HepG2 (cell line): ENCODE measurements at regions not wholly inside any gene's neighbourhood (a gene's known extent, or its start where the extent isn't known, plus 50 kb on each side); places are given as distances from the start of the nearest gene placed in this dataset.

Source experiments
- ATAC-seq: fragments of 200-7000 bp; cut with Tn5 transposase; 3 replicates; pipeline ENCODE4 v1.9.1; 2020; ENCODE audit warnings: mild to moderate bottlenecking, moderate library complexity
- BruUV-seq: library from RNA; stranded (reverse); fragments of 400-500 nt; replicated peaks from 2 replicates; lab custom pipeline; 2021; lab: Mats Ljungman, UMichigan
- CTCF ChIA-PET: fragments of 300-600 bp; formaldehyde crosslinking; extraction: SDS; loops from one replicate; lab custom pipeline; 2021; ENCODE audit warnings: low total read pairs, inconsistent platforms, low intra/inter-chr PET ratio; lab: Yijun Ruan, JAX
- POLR2A ChIA-PET: fragments of 350-600 bp; sonication (Branson Sonifier 250); formaldehyde crosslinking; loops from one replicate; lab custom pipeline; 2020; ENCODE audit warnings: antibody characterized with exemption, inconsistent platforms; lab: Yijun Ruan, JAX
- DNase-seq: peaks from one replicate; pipeline ENCODE4 v3.0.0-alpha.2; 2015; ENCODE audit warnings: low spot score
- FAIRE-seq: peaks from 3 replicates; lab custom pipeline; 2011; peaks lifted over from hg19 to GRCh38; lab: Jason Lieb, UNC
- H2AFZ ChIP-seq: one replicate; pipeline ENCODE4 v1.6.1; 2011; ENCODE audit warnings: low read length, inconsistent platforms
- H3K27ac ChIP-seq: fragments of 300-600 bp; 3 replicates; pipeline ENCODE4 v1.8.0; 2011; ENCODE audit warnings: mixed run types, mild to moderate bottlenecking, mixed read lengths, low read length, inconsistent platforms; ENCODE audit not compliant: insufficient read depth; ENCODE audit errors: extremely low read length
- H3K27me3 ChIP-seq, 2 experiments: fragments of 200-600 bp in 1 of 2; 2 replicates in 1 of 2; 3 replicates in 1 of 2; pipeline versions ENCODE4 v1.6.0 to v1.8.0; 2011; ENCODE audit warnings: low read length in 2 of 2, mild to moderate bottlenecking in 2 of 2, moderate library complexity in 2 of 2, inconsistent platforms in 1 of 2; ENCODE audit not compliant: insufficient read depth in 2 of 2, control insufficient read depth in 1 of 2
- H3K36me3 ChIP-seq, 2 experiments: fragments of 200-600 bp in 1 of 2; replicated peaks in 1 of 2; 2 replicates in 1 of 2; 3 replicates in 1 of 2; pipeline versions ENCODE4 v1.5.1 to v1.8.0; 2011; ENCODE audit warnings: low read length in 2 of 2, inconsistent platforms in 1 of 2; ENCODE audit not compliant: insufficient read depth in 2 of 2, control insufficient read depth in 1 of 2
- H3K4me1 ChIP-seq: 2 replicates; pipeline ENCODE4 v1.5.1; 2012; ENCODE audit warnings: low read length, inconsistent platforms; ENCODE audit not compliant: insufficient read depth
- H3K4me2 ChIP-seq: 2 replicates; pipeline ENCODE4 v1.6.0; 2011; ENCODE audit warnings: low read depth, low read length, inconsistent platforms
- H3K4me3 ChIP-seq, 3 experiments: fragments of 200-600 bp in 1 of 3; sonication (generic), shearing (Covaris generic) in 1 of 3; replicated peaks in 1 of 3; 2 replicates each; pipeline ENCODE4 v1.5.1; 2011 to 2016; ENCODE audit warnings: low read length in 3 of 3, inconsistent platforms in 2 of 3, low read depth in 2 of 3, mild to moderate bottlenecking in 2 of 3, control low read depth in 1 of 3, mixed read lengths in 1 of 3; ENCODE audit not compliant: insufficient read depth in 1 of 3
- H3K79me2 ChIP-seq: one replicate; pipeline ENCODE4 v1.6.1; 2011; ENCODE audit warnings: low read length, inconsistent platforms; ENCODE audit not compliant: insufficient read depth
- H3K9ac ChIP-seq: 2 replicates; pipeline ENCODE4 v1.6.0; 2011; ENCODE audit warnings: mild to moderate bottlenecking, low read depth, low read length, inconsistent platforms; ENCODE audit not compliant: insufficient read depth
- H3K9me3 ChIP-seq: 2 replicates; pipeline ENCODE4 v1.5.1; 2012; ENCODE audit warnings: mild to moderate bottlenecking, low read length
- H4K20me1 ChIP-seq: 2 replicates; pipeline ENCODE4 v1.6.0; 2011; ENCODE audit warnings: inconsistent platforms, mild to moderate bottlenecking, low read length, moderate library complexity; ENCODE audit not compliant: insufficient read depth
- GABPB1 ChIP-seq: IDR thresholded peaks from 2 replicates; pipeline ENCODE4 v1.6.1; 2016; ENCODE audit warnings: mild to moderate bottlenecking, missing genetic modification reagents, moderate library complexity, missing compliant biosample characterization
- HDAC2 ChIP-seq: sonication (generic); formaldehyde crosslinking; IDR thresholded peaks from 2 replicates; pipeline ENCODE4 v1.4.0; 2020; ENCODE audit warnings: missing genetic modification reagents
- PHF20 ChIP-seq: sonication (generic); formaldehyde crosslinking; IDR thresholded peaks from 2 replicates; pipeline ENCODE4 v1.5.0; 2020; ENCODE audit warnings: mild to moderate bottlenecking, missing genetic modification reagents
- RAD21 ChIP-seq: fragments of 450-650 bp; formaldehyde crosslinking; IDR thresholded peaks from 2 replicates; pipeline ENCODE4 v1.5.0; 2020; ENCODE audit warnings: mild to moderate bottlenecking
- REXO4 ChIP-seq: sonication (generic); formaldehyde crosslinking; IDR thresholded peaks from 2 replicates; pipeline ENCODE4 v1.8.0; 2022; ENCODE audit warnings: missing genetic modification reagents, mild to moderate bottlenecking, borderline replicate concordance
- SOX5 ChIP-seq: IDR thresholded peaks from 2 replicates; pipeline ENCODE4 v1.6.1; 2016; ENCODE audit warnings: borderline replicate concordance
- ZBTB20 ChIP-seq: sonication (generic); formaldehyde crosslinking; IDR thresholded peaks from 2 replicates; pipeline ENCODE4 v1.8.1; 2023; ENCODE audit warnings: missing genetic modification reagents, low read depth, mild to moderate bottlenecking, borderline replicate concordance
- ZNF235 ChIP-seq: sonication (generic); formaldehyde crosslinking; IDR thresholded peaks from 2 replicates; pipeline ENCODE4 v1.8.1; 2023; ENCODE audit warnings: mild to moderate bottlenecking, missing genetic modification reagents, borderline replicate concordance
- ZNF331 ChIP-seq: sonication (generic); formaldehyde crosslinking; IDR thresholded peaks from 2 replicates; pipeline ENCODE4 v1.4.0; 2020; ENCODE audit warnings: missing genetic modification reagents
- ZNF496 ChIP-seq: sonication (generic); formaldehyde crosslinking; IDR thresholded peaks from 2 replicates; pipeline ENCODE4 v1.8.1; 2023; ENCODE audit warnings: mild to moderate bottlenecking, moderate library complexity, missing genetic modification reagents; ENCODE audit not compliant: insufficient replicate concordance
- ZSCAN25 ChIP-seq: sonication (generic); formaldehyde crosslinking; IDR thresholded peaks from 2 replicates; pipeline ENCODE4 v1.8.0; 2022; ENCODE audit warnings: mild to moderate bottlenecking, missing genetic modification reagents
- WGBS: methylation state at CpG from one replicate; pipeline ENCODE4 v1.1.6; 2017; ENCODE audit warnings: low lambda C conversion rate; 5-methylcytosine and 5-hydroxymethylcytosine counted together
- in situ Hi-C: cut with HindIII; loops from 2 replicates; pipeline ENCODE4 v1.10.0; 2017; ENCODE audit warnings: low pct_unique_long_range_greater_than_20kb; ENCODE audit not compliant: extremely low pct_ligation_motif_present
- intact Hi-C: fragments of 100-400 bp; cut with micrococcal nuclease; formaldehyde crosslinking; loops from one replicate; pipeline ENCODE4 v1.10.0; 2022; ENCODE audit not compliant: unreplicated experiment
- TF ChIP-seq, protein P1 (sequence below): sonication (generic); formaldehyde crosslinking; IDR thresholded peaks from 2 replicates; pipeline ENCODE4 v1.4.0; 2020; ENCODE audit warnings: low read depth, mild to moderate bottlenecking, missing genetic modification reagents
- TF ChIP-seq, protein P2 (sequence below): IDR thresholded peaks from 2 replicates; pipeline ENCODE4 v1.6.1; 2016; ENCODE audit warnings: missing compliant biosample characterization, missing genetic modification reagents, borderline replicate concordance
- TF ChIP-seq, protein P3 (sequence below): sonication (generic); IDR thresholded peaks from 2 replicates; pipeline ENCODE4 v1.6.1; 2016; ENCODE audit warnings: low read depth, borderline replicate concordance
- TF ChIP-seq, protein P4 (sequence below), 2 experiments: sonication (generic) in 1 of 2; formaldehyde crosslinking in 1 of 2; IDR thresholded peaks; 2 replicates each; pipeline versions ENCODE4 v1.4.0 to v1.6.1; 2018 to 2020; ENCODE audit warnings: missing genetic modification reagents in 2 of 2, borderline replicate concordance in 1 of 2, low read depth in 1 of 2, mild to moderate bottlenecking in 1 of 2, missing biosample characterization in 1 of 2

DNA sequence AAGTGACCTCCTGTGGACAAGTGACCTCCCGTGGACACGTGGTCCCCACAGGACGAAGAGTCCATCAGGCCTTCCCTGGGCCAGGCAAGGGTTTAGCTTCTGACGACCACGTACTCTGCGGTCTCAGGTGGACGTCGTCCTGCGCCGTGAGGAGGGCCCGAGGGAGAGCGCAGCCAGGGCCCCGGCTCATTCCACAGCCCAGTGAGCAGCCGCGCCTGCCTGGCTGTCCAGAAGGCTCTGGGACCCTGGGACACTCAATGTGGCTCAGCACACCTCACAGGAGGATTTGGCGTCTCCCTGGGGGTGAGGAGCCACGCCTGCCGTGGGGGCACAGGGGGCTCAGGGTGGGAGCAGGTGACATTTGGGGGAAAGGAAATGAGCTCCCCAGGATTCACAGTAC lies 64.4 kb upstream of the CFAP46 start:
- Histone ChIP-seq H3K9me3 (no peaks in the 10 kb centered on the region), H3K27ac (no peak overlapping the region), H3K9ac (no peak overlapping the region), H3K27me3 (peaks cover 6 to 62% of the 10 kb centered on the region in 2 experiments; a peak in 4 of 5 replicates), H3K79me2 (no peaks in the 10 kb centered on the region), H3K36me3 (no peaks in the 10 kb centered on the region), H3K4me2 (no peak overlapping the region), H3K4me1 (no peaks in the 10 kb centered on the region), H2AFZ (no peak overlapping the region), H3K4me3 (no peak overlapping the region), H4K20me1 (no peaks in the 10 kb centered on the region)
- ChIA-PET POLR2A (no interaction called here), CTCF (no interaction called here)
- DNase-seq (no peak), ATAC-seq (no peak), FAIRE-seq (no peak)
- intact Hi-C loops (no loop called here), in situ Hi-C loops (no loop called here)
- BruUV-seq: no TSS peak
- TF ChIP-seq PHF20 (CRISPR knock-in tag) (no peak), ZNF331 (CRISPR knock-in tag) (no peak), RAD21 (CRISPR knock-in tag) (no peak), GABPB1 (CRISPR knock-in tag) (no peak), ZNF496 (CRISPR knock-in tag) (no peak), HDAC2 (CRISPR knock-in tag) (no peak), ZSCAN25 (CRISPR knock-in tag) (no peak), SOX5 (no peak), REXO4 (CRISPR knock-in tag) (no peak), ZBTB20 (CRISPR knock-in tag) (no peak), ZNF235 (CRISPR knock-in tag) (no peak)
- TF ChIP-seq, protein P1, sequence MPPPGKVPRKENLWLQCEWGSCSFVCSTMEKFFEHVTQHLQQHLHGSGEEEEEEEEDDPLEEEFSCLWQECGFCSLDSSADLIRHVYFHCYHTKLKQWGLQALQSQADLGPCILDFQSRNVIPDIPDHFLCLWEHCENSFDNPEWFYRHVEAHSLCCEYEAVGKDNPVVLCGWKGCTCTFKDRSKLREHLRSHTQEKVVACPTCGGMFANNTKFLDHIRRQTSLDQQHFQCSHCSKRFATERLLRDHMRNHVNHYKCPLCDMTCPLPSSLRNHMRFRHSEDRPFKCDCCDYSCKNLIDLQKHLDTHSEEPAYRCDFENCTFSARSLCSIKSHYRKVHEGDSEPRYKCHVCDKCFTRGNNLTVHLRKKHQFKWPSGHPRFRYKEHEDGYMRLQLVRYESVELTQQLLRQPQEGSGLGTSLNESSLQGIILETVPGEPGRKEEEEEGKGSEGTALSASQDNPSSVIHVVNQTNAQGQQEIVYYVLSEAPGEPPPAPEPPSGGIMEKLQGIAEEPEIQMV (CRISPR knock-in tag): no peak
- TF ChIP-seq, protein P2, sequence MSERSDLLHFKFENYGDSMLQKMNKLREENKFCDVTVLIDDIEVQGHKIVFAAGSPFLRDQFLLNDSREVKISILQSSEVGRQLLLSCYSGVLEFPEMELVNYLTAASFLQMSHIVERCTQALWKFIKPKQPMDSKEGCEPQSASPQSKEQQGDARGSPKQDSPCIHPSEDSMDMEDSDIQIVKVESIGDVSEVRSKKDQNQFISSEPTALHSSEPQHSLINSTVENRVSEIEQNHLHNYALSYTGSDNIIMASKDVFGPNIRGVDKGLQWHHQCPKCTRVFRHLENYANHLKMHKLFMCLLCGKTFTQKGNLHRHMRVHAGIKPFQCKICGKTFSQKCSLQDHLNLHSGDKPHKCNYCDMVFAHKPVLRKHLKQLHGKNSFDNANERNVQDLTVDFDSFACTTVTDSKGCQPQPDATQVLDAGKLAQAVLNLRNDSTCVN (CRISPR knock-in tag): no peak
- TF ChIP-seq, protein P3, sequence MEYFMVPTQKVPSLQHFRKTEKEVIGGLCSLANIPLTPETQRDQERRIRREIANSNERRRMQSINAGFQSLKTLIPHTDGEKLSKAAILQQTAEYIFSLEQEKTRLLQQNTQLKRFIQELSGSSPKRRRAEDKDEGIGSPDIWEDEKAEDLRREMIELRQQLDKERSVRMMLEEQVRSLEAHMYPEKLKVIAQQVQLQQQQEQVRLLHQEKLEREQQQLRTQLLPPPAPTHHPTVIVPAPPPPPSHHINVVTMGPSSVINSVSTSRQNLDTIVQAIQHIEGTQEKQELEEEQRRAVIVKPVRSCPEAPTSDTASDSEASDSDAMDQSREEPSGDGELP: no peak
- TF ChIP-seq, protein P4, sequence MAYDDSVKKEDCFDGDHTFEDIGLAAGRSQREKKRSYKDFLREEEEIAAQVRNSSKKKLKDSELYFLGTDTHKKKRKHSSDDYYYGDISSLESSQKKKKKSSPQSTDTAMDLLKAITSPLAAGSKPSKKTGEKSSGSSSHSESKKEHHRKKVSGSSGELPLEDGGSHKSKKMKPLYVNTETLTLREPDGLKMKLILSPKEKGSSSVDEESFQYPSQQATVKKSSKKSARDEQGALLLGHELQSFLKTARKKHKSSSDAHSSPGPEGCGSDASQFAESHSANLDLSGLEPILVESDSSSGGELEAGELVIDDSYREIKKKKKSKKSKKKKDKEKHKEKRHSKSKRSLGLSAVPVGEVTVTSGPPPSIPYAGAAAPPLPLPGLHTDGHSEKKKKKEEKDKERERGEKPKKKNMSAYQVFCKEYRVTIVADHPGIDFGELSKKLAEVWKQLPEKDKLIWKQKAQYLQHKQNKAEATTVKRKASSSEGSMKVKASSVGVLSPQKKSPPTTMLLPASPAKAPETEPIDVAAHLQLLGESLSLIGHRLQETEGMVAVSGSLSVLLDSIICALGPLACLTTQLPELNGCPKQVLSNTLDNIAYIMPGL (CRISPR knock-in tag; IDR thresholded peaks at IDR 0.05; ENCODE audit: borderline replicate concordance in 1 of 2, low read depth in 1 of 2): no peak
- WGBS: 86% methylated on average over 7 of the region's 18 CpGs
